Parathyroid adenoma (tissue), 2 donors: ENCODE measurements at regions not wholly inside any gene's neighbourhood (a gene's known extent, or its start where the extent isn't known, plus 50 kb on each side); places are given as distances from the start of the nearest gene placed in this dataset.

Source experiments
- H2AFZ ChIP-seq: fragments of 300-600 bp; sonication (generic); one replicate; pipeline ENCODE4 v1.7.0; 2017; ENCODE audit warnings: antibody characterized with exemption, mild to moderate bottlenecking
- H3K27ac ChIP-seq: fragments of 300-600 bp; sonication (generic); one replicate; pipeline ENCODE4 v1.7.0; 2017
- H3K27me3 ChIP-seq: fragments of 300-600 bp; sonication (generic); one replicate; pipeline ENCODE4 v1.7.0; 2017; ENCODE audit warnings: low read length; ENCODE audit not compliant: control insufficient read depth, insufficient read depth
- H3K36me3 ChIP-seq: fragments of 300-600 bp; sonication (generic); one replicate; pipeline ENCODE4 v1.7.0; 2017; ENCODE audit warnings: low read length; ENCODE audit not compliant: control insufficient read depth, insufficient read depth
- H3K4me1 ChIP-seq: fragments of 300-600 bp; sonication (generic); one replicate; pipeline ENCODE4 v1.7.0; 2017; ENCODE audit warnings: control low read depth
- H3K4me2 ChIP-seq: fragments of 300-600 bp; sonication (generic); one replicate; pipeline ENCODE4 v1.7.0; 2017; ENCODE audit warnings: low read length
- H3K4me3 ChIP-seq: fragments of 300-600 bp; sonication (generic); one replicate; pipeline ENCODE4 v1.7.0; 2017; ENCODE audit warnings: low read depth, low read length
- H3K79me2 ChIP-seq: fragments of 300-600 bp; sonication (generic); one replicate; pipeline ENCODE4 v1.7.0; 2017; ENCODE audit warnings: control low read depth
- H3K9ac ChIP-seq: fragments of 300-600 bp; sonication (generic); one replicate; pipeline ENCODE4 v1.7.0; 2017; ENCODE audit warnings: mild to moderate bottlenecking
- H3K9me3 ChIP-seq: fragments of 300-600 bp; sonication (generic); one replicate; pipeline ENCODE4 v1.7.0; 2017; ENCODE audit warnings: low read length; ENCODE audit not compliant: control insufficient read depth
- CTCF ChIP-seq: fragments of 300-600 bp; sonication (generic); IDR thresholded peaks from one replicate; pipeline ENCODE4 v1.7.0; 2017; ENCODE audit warnings: antibody characterized with exemption, mild to moderate bottlenecking
- donor health status: primary hyperparathyroidism.

GRCh38 chr15:100703032-100703578 is 100.7 kb downstream of the ASB7 start:
- Histone ChIP-seq H3K9ac (no peak overlapping the region), H3K4me1 (no peaks in the 10 kb centered on the region), H3K9me3 (no peaks in the 10 kb centered on the region), H3K4me2 (no peak overlapping the region), H3K79me2 (no peaks in the 10 kb centered on the region), H3K4me3 (no peak overlapping the region), H3K36me3 (no peaks in the 10 kb centered on the region), H3K27me3 (no peaks in the 10 kb centered on the region), H2AFZ (no peak overlapping the region), H3K27ac (no peak overlapping the region)
- no peak for TF ChIP-seq CTCF

GRCh38 chr15:100703671-100704070 is 101.3 kb downstream of the ASB7 start:
- no peak overlapping the region for H3K9ac ChIP-seq
- H3K9me3 ChIP-seq = no peaks in the 10 kb centered on the region
- no peaks in the 10 kb centered on the region for H3K4me1 ChIP-seq
- no peak overlapping the region for H3K4me3 ChIP-seq
- H3K27me3 ChIP-seq = no peaks in the 10 kb centered on the region
- no peaks in the 10 kb centered on the region for H3K79me2 ChIP-seq
- H3K27ac ChIP-seq = no peak overlapping the region
- H2AFZ ChIP-seq = no peak overlapping the region
- TF ChIP-seq CTCF = no peak
- H3K4me2 ChIP-seq = no peak overlapping the region
- no peaks in the 10 kb centered on the region for H3K36me3 ChIP-seq

GRCh38 chr15:100704281-100705055 is 102.1 kb downstream of the ASB7 start:
- H3K4me3 ChIP-seq = no peak overlapping the region
- H3K9ac ChIP-seq = no peak overlapping the region
- no peaks in the 10 kb centered on the region for H3K27me3 ChIP-seq
- TF ChIP-seq CTCF = no peak
- H3K27ac ChIP-seq = no peak overlapping the region
- no peak overlapping the region for H3K4me2 ChIP-seq
- H3K4me1 ChIP-seq = no peaks in the 10 kb centered on the region
- no peak overlapping the region for H2AFZ ChIP-seq
- H3K36me3 ChIP-seq = no peaks in the 10 kb centered on the region
- H3K79me2 ChIP-seq = no peaks in the 10 kb centered on the region
- H3K9me3 ChIP-seq = no peaks in the 10 kb centered on the region

- Histone ChIP-seq H3K27ac (no peak overlapping the region), H3K9ac (no peak overlapping the region), H3K4me1 (no peaks in the 10 kb centered on the region), H3K79me2 (no peaks in the 10 kb centered on the region), H3K4me3 (no peak overlapping the region), H3K9me3 (no peaks in the 10 kb centered on the region), H3K4me2 (no peak overlapping the region), H3K36me3 (no peaks in the 10 kb centered on the region), H3K27me3 (no peaks in the 10 kb centered on the region), H2AFZ (no peak overlapping the region)
- TF ChIP-seq CTCF = no peak
These were observed 102.7 kb downstream of the ASB7 start for GRCh38 chr15:100705065-100705464.

DNA sequence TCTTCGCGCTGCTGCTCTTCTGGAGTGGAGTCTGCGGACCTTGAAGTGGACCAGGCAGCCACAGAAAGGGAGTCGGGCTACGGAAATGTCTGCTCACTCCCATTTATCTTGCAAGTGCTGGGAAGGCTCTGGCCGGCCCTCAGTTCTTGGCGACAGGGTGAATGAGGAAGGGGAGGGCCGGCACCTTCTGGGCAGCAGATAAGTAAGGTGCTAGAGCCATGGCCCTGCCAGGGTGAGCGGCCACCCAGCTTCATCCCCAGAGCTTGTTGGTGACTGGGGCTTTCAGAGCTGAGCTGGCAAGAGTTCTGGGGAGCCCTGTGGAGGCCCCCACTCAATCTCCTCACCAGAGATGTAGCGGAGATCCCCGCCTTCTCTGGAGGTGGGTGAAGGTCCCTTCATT is 103.5 kb downstream of the ASB7 start:
- H3K9me3 ChIP-seq = no peaks in the 10 kb centered on the region
- no peaks in the 10 kb centered on the region for H3K4me1 ChIP-seq
- H3K4me3 ChIP-seq = no peak overlapping the region
- H3K79me2 ChIP-seq = no peaks in the 10 kb centered on the region
- no peaks in the 10 kb centered on the region for H3K36me3 ChIP-seq
- no peaks in the 10 kb centered on the region for H3K27me3 ChIP-seq
- no peak for TF ChIP-seq CTCF
- H3K27ac ChIP-seq = no peak overlapping the region
- H2AFZ ChIP-seq = no peak overlapping the region
- H3K9ac ChIP-seq = no peak overlapping the region
- no peak overlapping the region for H3K4me2 ChIP-seq
